ENCODE measurements at regions not wholly inside any gene's neighbourhood (a gene's known extent, or its start where the extent isn't known, plus 50 kb on each side); places are given as distances from the start of the nearest gene placed in this dataset.

DNA sequence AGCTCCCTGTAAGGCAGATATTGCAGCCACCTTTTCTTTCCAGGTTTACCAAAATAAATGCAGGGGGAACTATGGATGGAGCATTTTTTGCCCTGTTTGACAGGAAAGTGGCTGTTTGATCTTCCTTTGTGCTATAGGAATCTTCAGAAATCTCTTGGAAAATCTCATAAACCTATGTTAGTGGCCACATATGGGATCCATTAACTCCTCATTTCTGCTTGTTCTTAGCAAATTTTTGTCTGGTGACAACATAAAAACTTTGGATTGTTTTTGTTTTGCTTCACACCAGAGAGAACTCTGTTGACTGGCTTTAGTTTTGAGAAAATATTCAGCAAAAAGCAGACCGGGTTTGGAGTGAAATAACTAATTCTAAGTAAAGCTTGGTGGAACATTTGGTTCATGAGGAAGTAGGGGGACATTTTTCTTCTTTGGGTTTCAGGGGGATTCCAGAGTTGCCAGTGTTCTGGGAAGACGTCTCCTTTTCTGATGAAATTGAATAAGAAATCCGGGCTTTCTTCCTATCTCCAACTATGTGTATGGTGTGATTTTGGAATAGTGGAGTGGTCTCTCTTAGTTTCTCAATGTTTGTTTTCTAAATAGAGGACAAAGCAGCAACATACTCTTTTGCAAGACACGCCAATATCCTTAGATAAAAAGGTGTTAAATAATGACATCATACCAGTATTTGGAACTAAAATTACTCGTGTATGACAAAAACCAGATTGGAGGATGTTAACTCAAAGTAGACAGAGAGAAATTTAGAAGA, 174.4 kb downstream of the ICOS start:
- no peak for DNase-seq
- no TSS peak for BruUV-seq (replicated peaks)
- intact Hi-C loops (cut with micrococcal nuclease; ENCODE audit: unreplicated experiment): loop anchor here (5.0 kb wide), 1 partner anchor 66 kb away; no protein-coding TSS in a partner anchor
- Mint-ChIP-seq H3K4me3 (ENCODE audit: low read depth, unreplicated experiment) (no peak overlapping the region), H3K4me1 (ENCODE audit: low read depth, unreplicated experiment) (peaks cover 24% of the 10 kb centered on the region), H3K9me3 (ENCODE audit: low read depth, unreplicated experiment) (no peaks in the 10 kb centered on the region), H3K36me3 (ENCODE audit: insufficient read depth, unreplicated experiment) (peaks cover 4% of the 10 kb centered on the region), H3K27me3 (ENCODE audit: unreplicated experiment) (peaks cover 13% of the 10 kb centered on the region), H3K27ac (ENCODE audit: unreplicated experiment) (no peak overlapping the region)
- CTCF ChIA-PET: no interaction called here
- TF ChIP-seq, protein P1, sequence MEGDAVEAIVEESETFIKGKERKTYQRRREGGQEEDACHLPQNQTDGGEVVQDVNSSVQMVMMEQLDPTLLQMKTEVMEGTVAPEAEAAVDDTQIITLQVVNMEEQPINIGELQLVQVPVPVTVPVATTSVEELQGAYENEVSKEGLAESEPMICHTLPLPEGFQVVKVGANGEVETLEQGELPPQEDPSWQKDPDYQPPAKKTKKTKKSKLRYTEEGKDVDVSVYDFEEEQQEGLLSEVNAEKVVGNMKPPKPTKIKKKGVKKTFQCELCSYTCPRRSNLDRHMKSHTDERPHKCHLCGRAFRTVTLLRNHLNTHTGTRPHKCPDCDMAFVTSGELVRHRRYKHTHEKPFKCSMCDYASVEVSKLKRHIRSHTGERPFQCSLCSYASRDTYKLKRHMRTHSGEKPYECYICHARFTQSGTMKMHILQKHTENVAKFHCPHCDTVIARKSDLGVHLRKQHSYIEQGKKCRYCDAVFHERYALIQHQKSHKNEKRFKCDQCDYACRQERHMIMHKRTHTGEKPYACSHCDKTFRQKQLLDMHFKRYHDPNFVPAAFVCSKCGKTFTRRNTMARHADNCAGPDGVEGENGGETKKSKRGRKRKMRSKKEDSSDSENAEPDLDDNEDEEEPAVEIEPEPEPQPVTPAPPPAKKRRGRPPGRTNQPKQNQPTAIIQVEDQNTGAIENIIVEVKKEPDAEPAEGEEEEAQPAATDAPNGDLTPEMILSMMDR (IDR thresholded peaks at IDR 0.05; ENCODE audit: unreplicated experiment): no peak

DNA sequence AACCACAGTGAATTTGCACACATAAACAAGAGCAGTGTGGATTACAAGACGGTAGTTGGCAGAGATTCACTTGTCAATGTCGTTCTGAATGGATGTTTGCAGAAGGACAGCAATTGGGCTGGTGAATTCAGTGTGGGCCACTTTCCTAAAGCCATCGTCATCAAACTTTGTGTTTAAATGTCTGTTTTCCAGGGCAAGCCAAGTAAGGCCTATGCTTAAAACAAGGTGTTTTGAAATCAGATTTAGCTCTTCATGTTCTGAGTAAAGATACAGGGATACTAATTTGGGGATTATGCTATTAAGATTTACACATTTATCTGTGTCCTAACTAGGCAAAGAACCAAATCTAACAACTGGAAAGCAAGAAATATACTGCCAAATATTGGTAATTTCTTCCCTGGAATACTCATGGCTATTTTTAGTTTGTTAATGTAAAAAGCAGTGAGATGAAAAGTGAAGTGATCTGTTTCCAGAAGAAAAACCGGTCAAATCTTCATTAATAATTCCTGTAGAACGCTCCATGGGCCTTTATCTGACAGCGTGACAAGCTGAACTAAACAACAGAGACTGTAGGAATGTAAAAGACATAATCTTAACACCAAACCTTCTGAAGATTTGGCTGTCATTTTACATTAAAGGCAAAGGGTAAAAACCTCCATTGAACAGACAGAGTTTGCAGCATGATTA, 175.7 kb downstream of the ICOS start:
- peaks cover 28% of the 10 kb centered on the region for H3K4me1 Mint-ChIP-seq (ENCODE audit: low read depth, unreplicated experiment)
- no peaks in the 10 kb centered on the region for H3K9me3 Mint-ChIP-seq (ENCODE audit: low read depth, unreplicated experiment)
- H3K36me3 Mint-ChIP-seq (ENCODE audit: insufficient read depth, unreplicated experiment): peaks cover 4% of the 10 kb centered on the region
- H3K27ac Mint-ChIP-seq (ENCODE audit: unreplicated experiment): no peak overlapping the region
- peaks cover 13% of the 10 kb centered on the region for H3K27me3 Mint-ChIP-seq (ENCODE audit: unreplicated experiment)
- no peak overlapping the region for H3K4me3 Mint-ChIP-seq (ENCODE audit: low read depth, unreplicated experiment)
- no TSS peak for BruUV-seq (replicated peaks)
- intact Hi-C loops (cut with micrococcal nuclease; ENCODE audit: unreplicated experiment): loop anchor here (5.0 kb wide), 1 partner anchor 65 kb away; no protein-coding TSS in a partner anchor
- TF ChIP-seq, protein P1 (IDR thresholded peaks at IDR 0.05; ENCODE audit: unreplicated experiment): no peak
- no peak for DNase-seq
- CTCF ChIA-PET: no interaction called here

DNA sequence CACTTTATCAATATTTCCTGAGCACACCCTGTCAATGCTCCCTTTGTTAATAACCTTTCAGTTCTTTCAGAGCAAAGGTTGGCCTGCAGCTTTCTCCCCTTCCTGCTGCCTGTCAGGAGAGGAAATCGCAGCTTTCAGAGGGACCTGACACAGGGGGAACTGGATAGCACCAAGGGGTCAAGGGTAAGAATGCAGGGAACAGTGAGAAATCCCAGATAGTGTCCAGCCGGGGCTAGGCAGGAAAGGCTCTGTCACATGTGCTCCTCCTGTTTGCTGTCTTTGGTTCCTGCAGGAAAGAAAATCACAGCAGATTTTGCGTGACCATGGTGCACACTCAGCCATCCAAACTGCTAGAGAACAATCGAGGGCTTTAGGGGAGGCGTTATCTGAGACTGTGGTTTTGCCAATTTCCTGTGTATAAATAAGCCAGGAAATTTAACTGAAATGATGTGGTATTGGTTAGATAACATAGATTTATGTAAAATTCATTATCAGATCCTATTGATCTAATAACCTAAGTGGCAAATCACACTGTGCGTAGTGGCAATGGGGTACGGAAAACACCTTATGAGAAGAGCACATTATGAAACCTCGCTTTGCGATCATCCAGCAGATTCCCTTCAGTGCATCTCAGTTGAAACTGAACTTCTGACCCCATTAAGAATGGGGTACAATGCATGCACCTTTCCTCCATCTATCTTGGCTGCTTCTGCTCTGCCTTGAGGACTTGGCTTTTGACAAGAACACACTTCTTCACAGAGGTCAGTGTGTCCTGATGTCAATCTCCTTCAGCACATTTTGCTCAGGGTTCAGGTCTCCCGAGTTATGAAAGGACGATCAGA, 178.0 kb downstream of the ICOS start:
- peaks cover 4% of the 10 kb centered on the region for H3K36me3 Mint-ChIP-seq (ENCODE audit: insufficient read depth, unreplicated experiment)
- peaks cover 28% of the 10 kb centered on the region for H3K4me1 Mint-ChIP-seq (ENCODE audit: low read depth, unreplicated experiment)
- peaks cover 13% of the 10 kb centered on the region for H3K27me3 Mint-ChIP-seq (ENCODE audit: unreplicated experiment)
- H3K4me3 Mint-ChIP-seq (ENCODE audit: low read depth, unreplicated experiment): no peak overlapping the region
- no peak overlapping the region for H3K27ac Mint-ChIP-seq (ENCODE audit: unreplicated experiment)
- CTCF ChIA-PET: interaction anchor here (0.6 kb wide), 1 partner anchor 1275 kb away, joined by 4 read pairs; no protein-coding TSS in a partner anchor
- DNase-seq: no peak
- TF ChIP-seq, protein P1 (IDR thresholded peaks at IDR 0.05; ENCODE audit: unreplicated experiment): no peak
- intact Hi-C loops (cut with micrococcal nuclease; ENCODE audit: unreplicated experiment): loop anchor here (5.0 kb wide), 1 partner anchor 63 kb away; no protein-coding TSS in a partner anchor
- H3K9me3 Mint-ChIP-seq (ENCODE audit: low read depth, unreplicated experiment): no peaks in the 10 kb centered on the region
- BruUV-seq (replicated peaks): no TSS peak
